ENCODE measurements at regions not wholly inside any gene's neighbourhood (a gene's known extent, or its start where the extent isn't known, plus 50 kb on each side); places are given as distances from the start of the nearest gene placed in this dataset.

GRCh38 chr5:5573798-5574380 lies 151.4 kb downstream of the ICE1 start:
- DNase-seq = no peak

- DNase-seq = no peak
Observed at GRCh38 chr5:5572976-5573797, 150.7 kb downstream of the ICE1 start.

- DNase-seq = no peak
Observed at GRCh38 chr5:5572010-5572865, 149.8 kb downstream of the ICE1 start.

GRCh38 chr5:5570646-5571045 lies 148.2 kb downstream of the ICE1 start:
- no peak for DNase-seq

- DNase-seq = no peak
Observed at GRCh38 chr5:5564898-5565297, 142.4 kb downstream of the ICE1 start.

- DNase-seq = no peak
Observed at GRCh38 chr5:5560016-5560415, 137.5 kb downstream of the ICE1 start.

- DNase-seq = no peak
Observed at GRCh38 chr5:5558638-5559527, 136.4 kb downstream of the ICE1 start.

GRCh38 chr5:5558102-5558501 lies 135.6 kb downstream of the ICE1 start:
- DNase-seq = no peak

GRCh38 chr5:5551499-5551898 lies 129.0 kb downstream of the ICE1 start:
- DNase-seq = no peak

- DNase-seq = no peak
Observed at GRCh38 chr5:5546408-5546807, 123.9 kb downstream of the ICE1 start.

- DNase-seq = no peak
Observed at GRCh38 chr5:5544094-5544663, 121.7 kb downstream of the ICE1 start.

GRCh38 chr5:5542654-5543053 lies 120.2 kb downstream of the ICE1 start:
- DNase-seq = no peak

GRCh38 chr5:5540065-5540464 lies 117.6 kb downstream of the ICE1 start:
- DNase-seq = no peak

Measured in activated CD4-positive, alpha-beta T cell treated with anti-CD3 and anti-CD28 coated beads, Interleukin-2, amount 50 U/mL, for 1 hour (primary cell).